Calu3 (cell line): ENCODE measurements at regions not wholly inside any gene's neighbourhood (a gene's known extent, or its start where the extent isn't known, plus 50 kb on each side); places are given as distances from the start of the nearest gene placed in this dataset.

Experiments
- BruUV-seq: library from RNA; stranded (reverse); fragments of 400-500 nt; replicated peaks from 2 replicates; lab custom pipeline; 2021; lab: Mats Ljungman, UMichigan
- CTCF ChIA-PET: fragments of 300-600 bp; sonication (Branson Sonifier 250); formaldehyde crosslinking; loops from one replicate; lab custom pipeline; 2022; ENCODE audit warnings: antibody characterized with exemption; lab: Charles Lee
- DNase-seq: peaks from one replicate; pipeline ENCODE4 v3.0.0; 2022
- H3K27ac Mint-ChIP-seq: one replicate; pipeline ENCODE4 v1.8.0; 2022; ENCODE audit warnings: mixed read lengths; ENCODE audit not compliant: unreplicated experiment
- H3K27me3 Mint-ChIP-seq: one replicate; pipeline ENCODE4 v1.8.0; 2022; ENCODE audit warnings: mixed read lengths; ENCODE audit not compliant: unreplicated experiment
- H3K36me3 Mint-ChIP-seq: one replicate; pipeline ENCODE4 v1.8.0; 2022; ENCODE audit warnings: mild to moderate bottlenecking, moderate library complexity, mixed read lengths; ENCODE audit not compliant: insufficient read depth, unreplicated experiment
- H3K4me1 Mint-ChIP-seq: one replicate; pipeline ENCODE4 v1.8.0; 2022; ENCODE audit warnings: mild to moderate bottlenecking, low read depth, mixed read lengths; ENCODE audit not compliant: unreplicated experiment
- H3K4me3 Mint-ChIP-seq: one replicate; pipeline ENCODE4 v1.8.0; 2022; ENCODE audit warnings: mild to moderate bottlenecking, low read depth, moderate library complexity, mixed read lengths; ENCODE audit not compliant: unreplicated experiment
- H3K9me3 Mint-ChIP-seq: one replicate; pipeline ENCODE4 v1.8.0; 2022; ENCODE audit warnings: low read depth, mixed read lengths; ENCODE audit not compliant: unreplicated experiment
- intact Hi-C: fragments of 100-400 bp; cut with micrococcal nuclease; formaldehyde crosslinking; loops from one replicate; pipeline ENCODE4 v1.10.0; 2022; ENCODE audit not compliant: unreplicated experiment
- TF ChIP-seq, protein P1 (sequence below): fragments of 200-600 bp; IDR thresholded peaks from one replicate; pipeline ENCODE4 v1.8.0; 2022; ENCODE audit warnings: antibody characterized with exemption; ENCODE audit not compliant: unreplicated experiment

DNA sequence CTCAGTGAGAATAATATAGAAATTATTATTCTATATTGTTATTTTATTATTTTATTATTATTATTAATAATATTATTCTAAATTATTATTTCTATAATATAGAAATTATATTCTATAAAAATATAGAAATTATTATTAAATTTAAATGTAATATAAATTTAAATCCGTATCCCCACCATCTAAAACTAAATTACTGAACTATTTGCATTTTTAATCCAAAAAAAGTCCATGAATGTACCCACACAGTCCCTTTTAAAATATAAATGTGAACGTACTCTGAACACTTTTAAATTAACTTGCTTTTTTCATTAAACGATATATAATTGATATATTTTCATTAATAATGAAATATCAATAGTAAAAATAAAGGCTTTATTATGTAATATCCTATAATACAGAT lies 248.3 kb upstream of the PCDH7 start:
- BruUV-seq, result no TSS peak
- Mint-ChIP-seq H3K36me3 (peaks cover 4% of the 10 kb centered on the region), H3K4me1 (no peaks in the 10 kb centered on the region), H3K9me3 (peaks cover 4% of the 10 kb centered on the region), H3K27ac (no peak overlapping the region), H3K4me3 (no peak overlapping the region), H3K27me3 (no peaks in the 10 kb centered on the region)
- intact Hi-C loops, result no loop called here
- DNase-seq, result no peak
- CTCF ChIA-PET, result no interaction called here
- TF ChIP-seq, protein P1, sequence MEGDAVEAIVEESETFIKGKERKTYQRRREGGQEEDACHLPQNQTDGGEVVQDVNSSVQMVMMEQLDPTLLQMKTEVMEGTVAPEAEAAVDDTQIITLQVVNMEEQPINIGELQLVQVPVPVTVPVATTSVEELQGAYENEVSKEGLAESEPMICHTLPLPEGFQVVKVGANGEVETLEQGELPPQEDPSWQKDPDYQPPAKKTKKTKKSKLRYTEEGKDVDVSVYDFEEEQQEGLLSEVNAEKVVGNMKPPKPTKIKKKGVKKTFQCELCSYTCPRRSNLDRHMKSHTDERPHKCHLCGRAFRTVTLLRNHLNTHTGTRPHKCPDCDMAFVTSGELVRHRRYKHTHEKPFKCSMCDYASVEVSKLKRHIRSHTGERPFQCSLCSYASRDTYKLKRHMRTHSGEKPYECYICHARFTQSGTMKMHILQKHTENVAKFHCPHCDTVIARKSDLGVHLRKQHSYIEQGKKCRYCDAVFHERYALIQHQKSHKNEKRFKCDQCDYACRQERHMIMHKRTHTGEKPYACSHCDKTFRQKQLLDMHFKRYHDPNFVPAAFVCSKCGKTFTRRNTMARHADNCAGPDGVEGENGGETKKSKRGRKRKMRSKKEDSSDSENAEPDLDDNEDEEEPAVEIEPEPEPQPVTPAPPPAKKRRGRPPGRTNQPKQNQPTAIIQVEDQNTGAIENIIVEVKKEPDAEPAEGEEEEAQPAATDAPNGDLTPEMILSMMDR, result no peak

DNA sequence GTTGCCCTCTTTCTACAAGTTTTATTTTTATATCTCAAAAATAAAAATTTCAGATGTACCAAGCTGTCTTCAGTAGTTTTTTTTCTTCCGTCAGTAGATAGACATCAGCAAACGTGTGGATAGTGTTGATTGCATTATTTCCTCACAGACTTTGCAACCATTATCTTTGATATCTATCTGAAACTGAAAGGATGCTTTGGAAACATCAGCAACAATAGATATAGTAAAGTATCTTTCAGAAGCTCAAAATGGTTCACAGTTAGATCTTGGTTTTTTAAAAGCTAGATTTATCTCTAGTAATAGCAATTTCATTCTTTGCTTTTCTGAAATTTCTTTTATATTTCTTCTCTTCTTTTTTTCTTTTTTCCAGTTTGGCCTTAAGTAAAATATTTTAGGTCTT lies 246.9 kb upstream of the PCDH7 start:
- Mint-ChIP-seq H3K4me1 (no peaks in the 10 kb centered on the region), H3K4me3 (no peak overlapping the region), H3K27ac (no peak overlapping the region), H3K36me3 (peaks cover 4% of the 10 kb centered on the region), H3K9me3 (peaks cover 4% of the 10 kb centered on the region), H3K27me3 (no peaks in the 10 kb centered on the region)
- BruUV-seq, result no TSS peak
- no peak for DNase-seq
- TF ChIP-seq, protein P1, result no peak
- CTCF ChIA-PET, result no interaction called here
- intact Hi-C loops, result no loop called here

DNA sequence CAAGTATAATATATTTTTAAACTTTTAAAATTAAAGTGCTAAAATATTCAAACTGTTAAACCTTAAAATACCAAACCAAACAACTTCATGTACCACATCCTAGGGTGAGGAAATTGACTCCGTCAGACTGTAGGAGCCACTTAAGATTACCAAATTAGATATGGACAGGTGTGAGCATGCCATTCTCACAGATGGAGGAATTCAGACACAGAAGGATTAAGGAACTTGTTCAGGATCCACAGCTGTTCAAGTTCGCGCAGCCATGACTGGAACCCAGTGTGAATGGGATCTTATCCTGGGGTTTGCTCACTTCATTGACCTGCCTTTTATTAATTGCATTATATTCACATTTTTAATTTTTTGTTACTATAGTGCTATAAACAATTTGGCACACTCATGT lies 224.9 kb upstream of the PCDH7 start:
- intact Hi-C loops, result no loop called here
- peaks cover 3% of the 10 kb centered on the region for H3K9me3 Mint-ChIP-seq
- no peaks in the 10 kb centered on the region for H3K36me3 Mint-ChIP-seq
- no peak overlapping the region for H3K27ac Mint-ChIP-seq
- no TSS peak for BruUV-seq
- no peaks in the 10 kb centered on the region for H3K4me1 Mint-ChIP-seq
- CTCF ChIA-PET, result no interaction called here
- TF ChIP-seq, protein P1, result no peak
- no peaks in the 10 kb centered on the region for H3K27me3 Mint-ChIP-seq
- no peak overlapping the region for H3K4me3 Mint-ChIP-seq
- no peak for DNase-seq

DNA sequence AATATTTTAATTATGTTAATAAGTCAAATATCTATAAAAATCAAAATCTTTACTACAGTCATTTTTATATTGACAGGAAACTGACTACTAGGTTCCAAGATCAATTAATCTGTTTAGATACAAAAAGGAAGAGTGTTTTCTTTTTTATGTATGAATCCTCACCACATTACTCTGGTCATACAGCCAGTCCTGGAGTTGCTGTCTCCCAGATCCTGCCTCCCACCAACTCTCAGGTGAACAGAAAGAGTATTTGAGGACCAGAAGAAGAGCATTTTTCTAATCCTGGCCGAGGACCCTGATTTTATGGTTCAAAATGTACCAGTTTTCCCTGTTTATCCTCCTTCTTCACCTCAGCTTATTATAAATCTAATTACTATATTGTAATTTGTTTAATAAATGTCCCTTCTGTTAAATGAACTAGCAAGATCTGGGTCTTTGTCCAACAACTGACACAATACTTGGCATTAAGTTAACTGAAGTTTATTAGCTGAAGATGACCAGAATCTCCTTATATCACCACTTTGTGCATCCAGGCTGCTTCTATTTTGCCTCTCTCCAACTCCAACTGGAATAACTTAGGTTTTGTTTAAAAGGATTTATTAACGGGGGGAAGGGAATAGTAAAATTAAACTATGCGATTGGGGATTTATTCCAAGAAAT lies 224.4 kb upstream of the PCDH7 start:
- Mint-ChIP-seq H3K27me3 (no peaks in the 10 kb centered on the region), H3K36me3 (no peaks in the 10 kb centered on the region), H3K4me3 (no peak overlapping the region), H3K27ac (no peak overlapping the region), H3K4me1 (no peaks in the 10 kb centered on the region), H3K9me3 (peaks cover 7% of the 10 kb centered on the region)
- no peak for DNase-seq
- BruUV-seq, result no TSS peak
- intact Hi-C loops, result no loop called here
- CTCF ChIA-PET, result no interaction called here
- TF ChIP-seq, protein P1, result no peak
